K562 (cell line): ENCODE measurements at regions not wholly inside any gene's neighbourhood (a gene's known extent, or its start where the extent isn't known, plus 50 kb on each side); places are given as distances from the start of the nearest gene placed in this dataset.

ENCODE experiments used
- HEY1 ChIP-seq: fragments of 250-450 bp; sonication (Bioruptor Pico); IDR thresholded peaks from 2 replicates; pipeline ENCODE4 v1.5.0; 2020; ENCODE audit warnings: mild to moderate bottlenecking, moderate library complexity, borderline replicate concordance
- HIVEP1 ChIP-seq: fragments of 250-450 bp; sonication (Bioruptor Pico); IDR thresholded peaks from 2 replicates; pipeline ENCODE4 v1.4.0; 2020; ENCODE audit warnings: mild to moderate bottlenecking
- MCM7 ChIP-seq, 2 experiments: fragments of 450-650 bp; IDR thresholded peaks; 2 replicates each; pipeline ENCODE4 v1.6.1; 2016 to 2018
- NR1H2 ChIP-seq: sonication (generic); formaldehyde crosslinking; IDR thresholded peaks from 2 replicates; pipeline ENCODE4 v1.4.0; 2020; ENCODE audit warnings: mild to moderate bottlenecking, missing genetic modification reagents
- TAF1 ChIP-seq: IDR thresholded peaks from 2 replicates; pipeline ENCODE4 v1.6.1; 2011; ENCODE audit warnings: mild to moderate bottlenecking, low read length, moderate library complexity; ENCODE audit not compliant: insufficient read depth, control insufficient read depth, severe bottlenecking; ENCODE audit errors: extremely low read depth
- XRCC4 ChIP-seq: IDR thresholded peaks from one replicate; pipeline ENCODE4 v1.6.1; 2011; ENCODE audit not compliant: insufficient read depth, insufficient read length; ENCODE audit errors: extremely low read depth
- ZNF175 ChIP-seq: fragments of 200-800 bp; sonication (Bioruptor generic); IDR thresholded peaks from 2 replicates; pipeline ENCODE4 v1.6.1; 2016; ENCODE audit warnings: low read depth, mild to moderate bottlenecking, missing genetic modification characterization, missing compliant biosample characterization
- ZNF184 ChIP-seq: sonication (generic); formaldehyde crosslinking; IDR thresholded peaks from 2 replicates; pipeline ENCODE4 v1.5.0; 2020; ENCODE audit warnings: missing genetic modification reagents
- ZNF23 ChIP-seq: fragments of 250-450 bp; sonication (Bioruptor Pico); IDR thresholded peaks from 2 replicates; pipeline ENCODE4 v1.4.0; 2020; ENCODE audit warnings: mild to moderate bottlenecking
- ZNF583 ChIP-seq: fragments of 250-450 bp; sonication (Bioruptor Pico); IDR thresholded peaks from 2 replicates; pipeline ENCODE4 v1.4.0; 2020
- ZNF75A ChIP-seq: fragments of 450-650 bp; formaldehyde crosslinking; IDR thresholded peaks from 2 replicates; pipeline ENCODE4 v1.4.0; 2020; ENCODE audit warnings: mild to moderate bottlenecking
- TF ChIP-seq, protein P1 (sequence below): fragments of 450-650 bp; IDR thresholded peaks from 2 replicates; pipeline ENCODE4 v1.6.1; 2017; ENCODE audit warnings: antibody characterized with exemption, mild to moderate bottlenecking
- TF ChIP-seq, protein P2 (sequence below): fragments of 450-650 bp; IDR thresholded peaks from one replicate; pipeline ENCODE4 v1.6.1; 2018; ENCODE audit warnings: mild to moderate bottlenecking, moderate library complexity; ENCODE audit not compliant: partially characterized antibody

DNA sequence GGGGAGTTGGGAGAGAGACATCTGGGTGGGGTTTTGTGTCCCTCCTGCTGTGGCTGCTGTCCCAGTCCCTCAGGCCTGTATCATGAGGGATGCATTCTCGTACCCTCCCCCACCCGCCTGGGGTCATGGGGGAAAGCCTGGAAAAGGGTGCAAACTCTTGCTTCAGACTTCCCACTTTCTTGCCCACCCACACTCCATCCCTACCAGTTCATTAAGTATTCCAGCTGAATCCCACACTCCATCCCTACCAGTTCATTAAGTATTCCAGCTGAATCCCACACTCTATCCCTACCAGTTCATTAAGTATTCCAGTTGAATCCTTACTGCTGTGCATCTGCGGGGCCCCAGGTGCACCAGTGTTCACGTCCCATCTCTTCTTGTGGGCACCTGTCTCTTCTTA, 116.3 kb downstream of the ACAA2 start (continued):
- TF ChIP-seq ZNF23 (CRISPR knock-in tag) (no peak), ZNF75A (CRISPR knock-in tag) (no peak), XRCC4 (no peak), TAF1 (no peak), NR1H2 (CRISPR knock-in tag) (no peak), ZNF583 (no peak), HIVEP1 (CRISPR knock-in tag) (no peak), MCM7 (IDR thresholded peaks at IDR 0.05) (no peak), HEY1 (CRISPR knock-in tag) (no peak), ZNF184 (CRISPR knock-in tag) (no peak), ZNF175 (CRISPR knock-in tag) (no peak)
- TF ChIP-seq, protein P1, sequence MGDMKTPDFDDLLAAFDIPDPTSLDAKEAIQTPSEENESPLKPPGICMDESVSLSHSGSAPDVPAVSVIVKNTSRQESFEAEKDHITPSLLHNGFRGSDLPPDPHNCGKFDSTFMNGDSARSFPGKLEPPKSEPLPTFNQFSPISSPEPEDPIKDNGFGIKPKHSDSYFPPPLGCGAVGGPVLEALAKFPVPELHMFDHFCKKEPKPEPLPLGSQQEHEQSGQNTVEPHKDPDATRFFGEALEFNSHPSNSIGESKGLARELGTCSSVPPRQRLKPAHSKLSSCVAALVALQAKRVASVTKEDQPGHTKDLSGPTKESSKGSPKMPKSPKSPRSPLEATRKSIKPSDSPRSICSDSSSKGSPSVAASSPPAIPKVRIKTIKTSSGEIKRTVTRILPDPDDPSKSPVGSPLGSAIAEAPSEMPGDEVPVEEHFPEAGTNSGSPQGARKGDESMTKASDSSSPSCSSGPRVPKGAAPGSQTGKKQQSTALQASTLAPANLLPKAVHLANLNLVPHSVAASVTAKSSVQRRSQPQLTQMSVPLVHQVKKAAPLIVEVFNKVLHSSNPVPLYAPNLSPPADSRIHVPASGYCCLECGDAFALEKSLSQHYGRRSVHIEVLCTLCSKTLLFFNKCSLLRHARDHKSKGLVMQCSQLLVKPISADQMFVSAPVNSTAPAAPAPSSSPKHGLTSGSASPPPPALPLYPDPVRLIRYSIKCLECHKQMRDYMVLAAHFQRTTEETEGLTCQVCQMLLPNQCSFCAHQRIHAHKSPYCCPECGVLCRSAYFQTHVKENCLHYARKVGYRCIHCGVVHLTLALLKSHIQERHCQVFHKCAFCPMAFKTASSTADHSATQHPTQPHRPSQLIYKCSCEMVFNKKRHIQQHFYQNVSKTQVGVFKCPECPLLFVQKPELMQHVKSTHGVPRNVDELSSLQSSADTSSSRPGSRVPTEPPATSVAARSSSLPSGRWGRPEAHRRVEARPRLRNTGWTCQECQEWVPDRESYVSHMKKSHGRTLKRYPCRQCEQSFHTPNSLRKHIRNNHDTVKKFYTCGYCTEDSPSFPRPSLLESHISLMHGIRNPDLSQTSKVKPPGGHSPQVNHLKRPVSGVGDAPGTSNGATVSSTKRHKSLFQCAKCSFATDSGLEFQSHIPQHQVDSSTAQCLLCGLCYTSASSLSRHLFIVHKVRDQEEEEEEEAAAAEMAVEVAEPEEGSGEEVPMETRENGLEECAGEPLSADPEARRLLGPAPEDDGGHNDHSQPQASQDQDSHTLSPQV = no peak
- TF ChIP-seq, protein P2, sequence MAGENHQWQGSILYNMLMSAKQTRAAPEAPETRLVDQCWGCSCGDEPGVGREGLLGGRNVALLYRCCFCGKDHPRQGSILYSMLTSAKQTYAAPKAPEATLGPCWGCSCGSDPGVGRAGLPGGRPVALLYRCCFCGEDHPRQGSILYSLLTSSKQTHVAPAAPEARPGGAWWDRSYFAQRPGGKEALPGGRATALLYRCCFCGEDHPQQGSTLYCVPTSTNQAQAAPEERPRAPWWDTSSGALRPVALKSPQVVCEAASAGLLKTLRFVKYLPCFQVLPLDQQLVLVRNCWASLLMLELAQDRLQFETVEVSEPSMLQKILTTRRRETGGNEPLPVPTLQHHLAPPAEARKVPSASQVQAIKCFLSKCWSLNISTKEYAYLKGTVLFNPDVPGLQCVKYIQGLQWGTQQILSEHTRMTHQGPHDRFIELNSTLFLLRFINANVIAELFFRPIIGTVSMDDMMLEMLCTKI = no peak
